ENCODE measurements at regions not wholly inside any gene's neighbourhood (a gene's known extent, or its start where the extent isn't known, plus 50 kb on each side); places are given as distances from the start of the nearest gene placed in this dataset.

DNA sequence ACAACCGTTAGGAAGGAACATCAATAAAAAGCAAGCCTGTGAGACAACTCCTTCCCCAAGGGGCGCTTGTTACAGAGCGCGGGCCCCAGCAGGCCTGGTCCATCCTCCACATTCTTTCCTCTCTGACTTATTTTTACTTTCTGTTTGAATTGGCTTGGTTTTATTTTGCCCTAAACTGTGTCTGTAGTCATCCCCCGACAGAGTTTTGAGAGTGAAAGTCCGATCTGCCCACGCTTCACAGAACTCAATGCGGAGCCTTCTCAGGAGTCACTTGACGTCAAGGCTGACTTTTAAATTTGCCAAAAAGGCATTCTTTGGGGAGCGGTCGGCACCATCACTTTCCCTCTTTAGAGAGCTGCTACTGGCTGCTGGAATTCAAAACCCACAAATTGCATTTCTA, 150.1 kb upstream of the KLF6 start:
- Histone ChIP-seq H3K27me3 (no peaks in the 10 kb centered on the region), H3K9me3 (no peaks in the 10 kb centered on the region), H3K4me1 (peaks cover 5% of the 10 kb centered on the region), H3K36me3 (ENCODE audit: low read depth, missing control alignments) (no peaks in the 10 kb centered on the region), H3K27ac (peak overlapping the region; percentile 42 to 73), H3K4me3 (no peak overlapping the region)
- 38 to 53% methylated on average over 11 of the region's 11 CpGs for WGBS, 2 donors
- TF ChIP-seq, protein P1, sequence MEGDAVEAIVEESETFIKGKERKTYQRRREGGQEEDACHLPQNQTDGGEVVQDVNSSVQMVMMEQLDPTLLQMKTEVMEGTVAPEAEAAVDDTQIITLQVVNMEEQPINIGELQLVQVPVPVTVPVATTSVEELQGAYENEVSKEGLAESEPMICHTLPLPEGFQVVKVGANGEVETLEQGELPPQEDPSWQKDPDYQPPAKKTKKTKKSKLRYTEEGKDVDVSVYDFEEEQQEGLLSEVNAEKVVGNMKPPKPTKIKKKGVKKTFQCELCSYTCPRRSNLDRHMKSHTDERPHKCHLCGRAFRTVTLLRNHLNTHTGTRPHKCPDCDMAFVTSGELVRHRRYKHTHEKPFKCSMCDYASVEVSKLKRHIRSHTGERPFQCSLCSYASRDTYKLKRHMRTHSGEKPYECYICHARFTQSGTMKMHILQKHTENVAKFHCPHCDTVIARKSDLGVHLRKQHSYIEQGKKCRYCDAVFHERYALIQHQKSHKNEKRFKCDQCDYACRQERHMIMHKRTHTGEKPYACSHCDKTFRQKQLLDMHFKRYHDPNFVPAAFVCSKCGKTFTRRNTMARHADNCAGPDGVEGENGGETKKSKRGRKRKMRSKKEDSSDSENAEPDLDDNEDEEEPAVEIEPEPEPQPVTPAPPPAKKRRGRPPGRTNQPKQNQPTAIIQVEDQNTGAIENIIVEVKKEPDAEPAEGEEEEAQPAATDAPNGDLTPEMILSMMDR (IDR thresholded peaks at IDR 0.05): no peak
- TF ChIP-seq POLR2A (IDR thresholded peaks at IDR 0.05): no peak
- intact Hi-C loops (cut with DNase I; ENCODE audit: low total_unique reads): no loop called here
- DNase-seq: peak; percentile 40

GRCh38 chr10:3933733-3934132, 148.7 kb upstream of the KLF6 start:
- Histone ChIP-seq H3K4me1 (peaks cover 5% of the 10 kb centered on the region), H3K27me3 (no peaks in the 10 kb centered on the region), H3K27ac (no peak overlapping the region), H3K9me3 (no peaks in the 10 kb centered on the region), H3K4me3 (no peak overlapping the region), H3K36me3 (ENCODE audit: low read depth, missing control alignments) (no peaks in the 10 kb centered on the region)
- DNase-seq: no peak
- WGBS, 2 donors: 92 to 95% methylated on average over 4 of the region's 4 CpGs
- intact Hi-C loops (cut with DNase I; ENCODE audit: low total_unique reads): no loop called here
- TF ChIP-seq, protein P1 (IDR thresholded peaks at IDR 0.05): no peak
- TF ChIP-seq POLR2A (IDR thresholded peaks at IDR 0.05): no peak

GRCh38 chr10:3932597-3933375, 147.8 kb upstream of the KLF6 start:
- H3K27ac ChIP-seq: no peak overlapping the region
- TF ChIP-seq, protein P1 (IDR thresholded peaks at IDR 0.05): no peak
- no peak for TF ChIP-seq POLR2A (IDR thresholded peaks at IDR 0.05)
- H3K27me3 ChIP-seq: no peaks in the 10 kb centered on the region
- no peaks in the 10 kb centered on the region for H3K9me3 ChIP-seq
- no peak overlapping the region for H3K4me3 ChIP-seq
- 87 to 93% methylated on average over 15 of the region's 15 CpGs for WGBS, 2 donors
- DNase-seq: no peak
- intact Hi-C loops (cut with DNase I; ENCODE audit: low total_unique reads): no loop called here
- H3K4me1 ChIP-seq: peaks cover 5% of the 10 kb centered on the region
- no peaks in the 10 kb centered on the region for H3K36me3 ChIP-seq (ENCODE audit: low read depth, missing control alignments)

DNA sequence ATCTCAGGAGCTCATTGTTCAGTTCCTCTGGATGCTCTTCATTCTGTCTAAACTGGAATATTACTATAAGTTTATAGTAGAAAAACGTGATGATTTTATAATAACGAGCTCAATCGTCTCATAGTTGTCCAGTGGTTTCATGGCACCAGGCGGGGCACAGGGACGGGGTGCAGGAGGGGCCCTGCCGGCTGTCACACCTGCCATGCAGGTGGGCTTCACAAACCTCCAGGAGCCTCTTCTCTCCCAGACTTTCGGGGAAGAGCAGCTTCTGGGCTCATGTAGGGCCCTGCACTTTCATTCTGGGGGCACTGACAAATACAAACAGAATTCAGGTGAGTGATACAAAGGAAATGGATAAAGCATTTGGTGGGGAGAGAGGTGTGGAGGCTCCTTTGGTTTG, 146.9 kb upstream of the KLF6 start:
- no peak for DNase-seq
- TF ChIP-seq POLR2A (IDR thresholded peaks at IDR 0.05): no peak
- TF ChIP-seq, protein P1 (IDR thresholded peaks at IDR 0.05): no peak
- H3K9me3 ChIP-seq: no peaks in the 10 kb centered on the region
- WGBS, 2 donors: 89 to 95% methylated on average over 7 of the region's 7 CpGs
- peaks cover 5% of the 10 kb centered on the region for H3K4me1 ChIP-seq
- H3K27ac ChIP-seq: no peak overlapping the region
- intact Hi-C loops (cut with DNase I; ENCODE audit: low total_unique reads): no loop called here
- H3K4me3 ChIP-seq: no peak overlapping the region
- H3K27me3 ChIP-seq: no peaks in the 10 kb centered on the region
- H3K36me3 ChIP-seq (ENCODE audit: low read depth, missing control alignments): no peaks in the 10 kb centered on the region

- DNase-seq: no peak
- H3K4me1 ChIP-seq: peaks cover 5% of the 10 kb centered on the region
- H3K9me3 ChIP-seq: no peaks in the 10 kb centered on the region
- no peaks in the 10 kb centered on the region for H3K36me3 ChIP-seq (ENCODE audit: low read depth, missing control alignments)
- H3K4me3 ChIP-seq: no peak overlapping the region
- no peak for TF ChIP-seq POLR2A (IDR thresholded peaks at IDR 0.05)
- TF ChIP-seq, protein P1 (IDR thresholded peaks at IDR 0.05): no peak
- no peaks in the 10 kb centered on the region for H3K27me3 ChIP-seq
- WGBS, 2 donors: 76 to 81% methylated on average over 6 of the region's 6 CpGs
- H3K27ac ChIP-seq: no peak overlapping the region
- intact Hi-C loops (cut with DNase I; ENCODE audit: low total_unique reads): no loop called here
These were observed 146.2 kb upstream of the KLF6 start for GRCh38 chr10:3931224-3931623.

Data from testis (tissue), 2 donors.